Spinal cord (tissue), 9 donors: ENCODE measurements at regions not wholly inside any gene's neighbourhood (a gene's known extent, or its start where the extent isn't known, plus 50 kb on each side); places are given as distances from the start of the nearest gene placed in this dataset.

Source experiments
- DNase-seq, 6 donors: peaks; one replicate each; pipeline versions ENCODE4 v3.0.0 to v3.0.0-alpha.2; 2013 to 2015; ENCODE audit warnings: low spot score in 6 of 6, low read depth in 4 of 6
- H3K27ac ChIP-seq: one replicate; pipeline ENCODE4 v1.5.1; 2013; ENCODE audit warnings: low read depth, low read length, control low read depth
- H3K27me3 ChIP-seq: one replicate; pipeline ENCODE4 v1.6.1; 2013; ENCODE audit warnings: low read length; ENCODE audit not compliant: control insufficient read depth, insufficient read depth
- H3K36me3 ChIP-seq: one replicate; pipeline ENCODE4 v1.6.1; 2013; ENCODE audit warnings: low read length; ENCODE audit not compliant: control insufficient read depth, insufficient read depth
- H3K4me1 ChIP-seq: one replicate; pipeline ENCODE4 v1.6.1; 2013; ENCODE audit warnings: low read length; ENCODE audit not compliant: control insufficient read depth, insufficient read depth
- H3K4me3 ChIP-seq: one replicate; pipeline ENCODE4 v1.5.1; 2013; ENCODE audit warnings: low read depth, low read length, control low read depth
- H3K9me3 ChIP-seq: one replicate; pipeline ENCODE4 v1.6.1; 2013; ENCODE audit warnings: low read length; ENCODE audit not compliant: control insufficient read depth, insufficient read depth
- WGBS: methylation state at CpG from one replicate; pipeline ENCODE4 v1.1.5; 2013; ENCODE audit warnings: missing lambda C conversion rate; ENCODE audit not compliant: insufficient coverage; 5-methylcytosine and 5-hydroxymethylcytosine counted together
- donor health status: healthy.

- H3K4me1 ChIP-seq = no peaks in the 10 kb centered on the region
- H3K36me3 ChIP-seq = no peaks in the 10 kb centered on the region
- H3K27ac ChIP-seq = no peak overlapping the region
- H3K9me3 ChIP-seq = no peaks in the 10 kb centered on the region
- WGBS = 60% methylated on average over 1 of the region's 2 CpGs
- peak in 3 of 6 donors; percentile 7 to 43 (median 12) for DNase-seq
- H3K27me3 ChIP-seq = no peaks in the 10 kb centered on the region
- H3K4me3 ChIP-seq = no peak overlapping the region
Measured at GRCh38 chr1:199113265-199113869, 474.5 kb downstream of the PTPRC start.

GRCh38 chr1:199116488-199116887, 477.6 kb downstream of the PTPRC start:
- Histone ChIP-seq H3K9me3 (no peaks in the 10 kb centered on the region), H3K36me3 (no peaks in the 10 kb centered on the region), H3K27me3 (no peaks in the 10 kb centered on the region), H3K27ac (no peak overlapping the region), H3K4me1 (no peaks in the 10 kb centered on the region), H3K4me3 (no peak overlapping the region)
- no peak for DNase-seq

GRCh38 chr1:199121047-199121446, 482.2 kb downstream of the PTPRC start:
- H3K36me3 ChIP-seq = no peaks in the 10 kb centered on the region
- no peak overlapping the region for H3K4me3 ChIP-seq
- no peaks in the 10 kb centered on the region for H3K9me3 ChIP-seq
- no peaks in the 10 kb centered on the region for H3K27me3 ChIP-seq
- DNase-seq = no peak
- no peak overlapping the region for H3K27ac ChIP-seq
- H3K4me1 ChIP-seq = no peaks in the 10 kb centered on the region

- Histone ChIP-seq H3K9me3 (no peaks in the 10 kb centered on the region), H3K27me3 (no peaks in the 10 kb centered on the region), H3K4me3 (no peak overlapping the region), H3K36me3 (no peaks in the 10 kb centered on the region), H3K27ac (no peak overlapping the region), H3K4me1 (no peaks in the 10 kb centered on the region)
- WGBS = no CpG with 5 or more reads among the region's 2 CpGs
- no peak for DNase-seq
Measured at GRCh38 chr1:199122085-199122484, 483.2 kb downstream of the PTPRC start.

DNA sequence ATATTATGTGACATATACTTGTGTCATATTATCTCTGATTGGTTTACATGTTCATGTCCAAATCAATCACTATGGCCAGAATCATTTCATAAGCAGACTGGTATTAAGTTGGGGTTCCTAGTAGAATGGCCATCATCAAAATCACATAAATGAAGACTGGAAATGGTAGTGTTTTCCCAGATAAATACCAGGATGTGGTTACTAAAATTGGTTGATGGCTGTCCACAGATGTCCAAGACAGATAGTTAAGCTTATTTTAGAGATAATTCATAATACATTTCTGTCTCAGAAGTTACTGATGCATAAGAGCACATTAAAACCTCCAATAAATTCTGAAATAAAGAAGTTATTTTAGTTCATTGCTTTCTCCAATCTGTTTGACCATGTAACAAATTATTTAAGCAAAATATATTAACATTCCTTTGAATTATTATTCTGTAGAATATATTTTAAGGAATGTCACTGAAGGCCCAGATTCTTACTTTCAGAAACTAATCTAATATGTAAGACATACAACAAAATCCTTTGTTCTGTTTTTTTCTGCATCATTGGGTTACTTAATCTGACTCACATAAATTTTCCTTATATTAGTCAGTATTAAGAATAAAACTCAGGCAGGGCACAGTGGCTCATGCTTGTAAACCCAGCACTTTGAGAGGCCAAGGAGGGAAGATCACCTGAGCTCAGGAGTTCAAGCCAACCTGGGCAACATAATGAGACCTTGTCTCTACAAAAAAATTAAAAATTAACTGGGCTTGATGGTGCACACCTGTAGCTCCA, 483.9 kb downstream of the PTPRC start:
- Histone ChIP-seq H3K36me3 (no peaks in the 10 kb centered on the region), H3K27me3 (no peaks in the 10 kb centered on the region), H3K9me3 (no peaks in the 10 kb centered on the region), H3K27ac (no peak overlapping the region), H3K4me1 (no peaks in the 10 kb centered on the region), H3K4me3 (no peak overlapping the region)
- DNase-seq = no peak

GRCh38 chr1:199123615-199124014, 484.8 kb downstream of the PTPRC start:
- Histone ChIP-seq H3K27ac (no peak overlapping the region), H3K36me3 (no peaks in the 10 kb centered on the region), H3K4me3 (no peak overlapping the region), H3K27me3 (no peaks in the 10 kb centered on the region), H3K9me3 (no peaks in the 10 kb centered on the region), H3K4me1 (no peaks in the 10 kb centered on the region)
- DNase-seq = no peak
- 98% methylated on average over 4 of the region's 4 CpGs for whole genome bisulfite sequencing

DNA sequence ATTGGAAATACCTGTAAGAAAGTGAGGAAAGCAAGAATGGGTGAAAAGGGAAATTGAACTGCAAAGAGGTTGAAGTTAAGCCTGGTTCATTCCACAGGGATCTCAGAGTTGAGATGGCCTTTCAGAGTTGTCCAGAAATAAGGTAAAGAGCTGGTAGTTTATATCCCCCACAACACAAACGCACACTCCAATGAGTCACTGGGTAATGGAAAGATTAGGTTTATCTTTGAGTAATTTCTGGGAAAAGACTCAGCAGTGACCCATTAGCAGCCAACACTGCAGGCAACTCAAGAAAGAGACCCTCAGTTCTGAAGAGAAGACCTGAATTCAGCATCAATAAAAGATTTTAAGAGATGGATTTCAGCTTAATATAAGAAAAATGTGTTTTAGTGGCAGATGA, 485.5 kb downstream of the PTPRC start:
- Histone ChIP-seq H3K9me3 (no peaks in the 10 kb centered on the region), H3K36me3 (no peaks in the 10 kb centered on the region), H3K4me1 (no peaks in the 10 kb centered on the region), H3K27me3 (no peaks in the 10 kb centered on the region), H3K4me3 (no peak overlapping the region), H3K27ac (no peak overlapping the region)
- DNase-seq = no peak
- no CpG with 5 or more reads among the region's 1 CpG for WGBS

- Histone ChIP-seq H3K4me3 (no peak overlapping the region), H3K4me1 (no peaks in the 10 kb centered on the region), H3K36me3 (no peaks in the 10 kb centered on the region), H3K27ac (no peak overlapping the region), H3K9me3 (no peaks in the 10 kb centered on the region), H3K27me3 (no peaks in the 10 kb centered on the region)
- DNase-seq = peak in 1 of 6 donors; percentile 12
- no CpG with 5 or more reads among the region's 2 CpGs for WGBS
Measured at GRCh38 chr1:199129247-199129646, 490.4 kb downstream of the PTPRC start.

GRCh38 chr1:199132006-199132405, 493.2 kb downstream of the PTPRC start:
- no peaks in the 10 kb centered on the region for H3K36me3 ChIP-seq
- H3K4me1 ChIP-seq = no peaks in the 10 kb centered on the region
- no peaks in the 10 kb centered on the region for H3K27me3 ChIP-seq
- no peak overlapping the region for H3K27ac ChIP-seq
- no peak overlapping the region for H3K4me3 ChIP-seq
- DNase-seq = no peak
- WGBS = no CpG with 5 or more reads among the region's 1 CpG
- H3K9me3 ChIP-seq = no peaks in the 10 kb centered on the region

DNA sequence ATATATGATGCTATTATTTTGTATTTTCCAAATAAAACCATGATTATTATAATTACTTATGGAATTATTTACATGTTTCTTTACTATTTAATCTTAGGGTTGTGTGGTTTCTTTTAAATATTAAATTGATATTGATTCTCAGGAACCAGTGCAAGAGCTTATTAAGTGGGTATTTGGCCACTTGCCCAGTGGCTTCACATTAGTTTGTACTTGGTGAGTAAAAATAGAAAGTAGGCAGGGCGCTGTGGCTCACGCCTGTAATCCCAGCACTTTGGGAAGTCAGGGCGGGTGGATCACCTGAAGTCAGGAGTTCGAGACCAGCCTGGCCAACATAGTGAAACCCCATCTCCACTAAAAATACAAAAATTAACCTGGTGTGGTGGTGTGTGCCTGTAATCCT, 497.1 kb downstream of the PTPRC start:
- H3K4me3 ChIP-seq = no peak overlapping the region
- H3K27me3 ChIP-seq = no peaks in the 10 kb centered on the region
- no peak overlapping the region for H3K27ac ChIP-seq
- H3K36me3 ChIP-seq = no peaks in the 10 kb centered on the region
- no CpG with 5 or more reads among the region's 4 CpGs for WGBS
- H3K9me3 ChIP-seq = no peaks in the 10 kb centered on the region
- H3K4me1 ChIP-seq = no peaks in the 10 kb centered on the region
- DNase-seq = peak in 1 of 6 donors; percentile 29
